SW 1271 (cell line): ENCODE measurements at regions not wholly inside any gene's neighbourhood (a gene's known extent, or its start where the extent isn't known, plus 50 kb on each side); places are given as distances from the start of the nearest gene placed in this dataset.

Source experiments
- DNase-seq, 2 experiments: peaks; one replicate each; lab custom pipeline; 2025; lab: John Stamatoyannopoulos, UW

DNA sequence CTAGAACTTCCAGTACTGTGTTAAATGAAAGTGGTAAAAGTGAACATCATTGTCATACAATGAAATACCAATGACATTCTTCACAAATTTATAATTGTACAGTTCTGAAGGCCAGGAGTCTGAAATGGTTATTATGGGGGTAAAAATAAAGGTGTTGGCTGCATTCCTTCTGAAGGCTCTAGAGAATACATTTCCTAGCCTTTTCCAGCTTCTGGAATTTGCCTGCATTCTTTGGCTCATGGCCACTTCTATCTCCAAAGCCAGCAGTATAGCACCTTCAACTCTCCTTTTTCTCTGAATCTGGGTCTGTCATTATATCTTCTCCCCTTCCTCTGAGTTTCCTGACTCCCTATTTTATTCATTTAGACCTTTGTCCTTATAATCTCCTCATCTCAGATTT, 1232.7 kb upstream of the TENM4 start:
- no peak for DNase-seq

DNA sequence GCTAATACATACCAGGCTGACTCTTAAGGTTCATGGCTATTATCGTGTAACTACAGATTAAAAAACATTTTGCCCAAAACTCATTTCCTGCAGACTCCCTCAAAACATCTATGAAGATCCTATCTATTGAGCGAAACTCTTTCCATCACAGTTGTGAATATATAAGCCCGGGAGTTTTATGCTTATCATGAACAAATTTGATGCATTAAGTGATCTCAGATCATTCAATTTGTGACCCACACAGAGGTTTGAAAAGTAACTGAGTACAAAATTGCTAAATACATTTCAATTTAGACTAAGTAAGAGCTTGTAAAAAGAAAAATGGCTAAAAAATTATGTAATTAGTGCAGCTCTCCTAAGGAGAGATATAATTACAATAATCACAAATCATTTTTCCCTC, 1228.8 kb upstream of the TENM4 start:
- no peak for DNase-seq

DNA sequence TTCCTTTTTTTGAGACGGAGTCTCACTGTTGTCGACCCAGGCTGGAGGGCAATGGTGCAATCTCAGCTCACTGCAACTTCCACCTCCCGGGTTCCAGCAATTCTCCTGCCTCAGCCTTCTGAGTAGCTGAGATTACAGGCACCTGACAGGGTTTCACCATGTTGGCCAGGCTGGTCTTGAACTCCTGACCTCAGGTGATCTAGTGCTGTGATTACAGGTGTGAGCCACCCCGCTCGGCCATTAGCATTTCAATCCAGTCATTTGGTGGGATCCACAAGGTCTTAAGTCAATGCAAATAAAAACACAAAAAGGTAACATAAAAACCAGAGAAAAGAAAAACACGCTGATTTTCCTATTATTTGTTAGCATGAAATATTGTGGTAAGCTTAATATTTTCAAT, 1227.2 kb upstream of the TENM4 start:
- DNase-seq: no peak

DNA sequence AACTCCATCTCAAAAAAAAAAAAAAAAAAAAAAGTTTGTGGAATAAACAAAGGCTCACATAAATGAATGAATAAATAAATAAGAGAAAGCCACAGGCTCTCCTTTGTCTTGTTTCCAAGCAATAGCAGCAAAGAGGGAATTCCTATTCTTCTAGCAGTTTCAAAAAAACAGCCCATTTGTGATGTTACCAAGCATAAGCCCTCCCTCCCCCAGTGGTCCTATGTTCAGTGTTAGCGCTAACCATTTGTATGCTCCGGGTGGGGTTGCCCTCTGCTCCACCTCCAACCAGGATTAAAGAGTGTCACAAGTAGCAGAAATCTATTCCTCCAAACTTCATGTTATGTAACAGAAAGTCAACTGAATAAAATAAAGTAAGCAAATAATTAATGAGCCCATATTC, 1215.0 kb upstream of the TENM4 start:
- DNase-seq: no peak

DNA sequence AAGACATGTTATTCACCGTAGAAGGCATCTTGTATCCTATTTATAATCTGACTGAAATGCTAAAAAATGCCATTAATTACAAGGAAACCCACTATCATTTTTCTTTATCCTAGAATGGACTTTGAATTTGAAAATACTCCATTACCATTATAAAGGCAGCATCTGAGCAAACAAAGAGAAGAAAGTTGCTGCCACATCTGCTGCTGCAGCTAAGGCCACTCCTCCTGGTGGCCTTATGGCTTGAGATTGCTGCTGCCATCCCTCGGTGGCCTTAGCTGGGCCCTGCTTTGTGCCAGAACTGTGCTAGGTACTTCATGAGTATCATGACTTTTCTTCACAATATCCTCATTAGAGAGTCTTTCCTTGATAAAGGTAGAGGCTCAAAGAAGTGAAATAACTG, 1210.1 kb upstream of the TENM4 start:
- no peak for DNase-seq

DNA sequence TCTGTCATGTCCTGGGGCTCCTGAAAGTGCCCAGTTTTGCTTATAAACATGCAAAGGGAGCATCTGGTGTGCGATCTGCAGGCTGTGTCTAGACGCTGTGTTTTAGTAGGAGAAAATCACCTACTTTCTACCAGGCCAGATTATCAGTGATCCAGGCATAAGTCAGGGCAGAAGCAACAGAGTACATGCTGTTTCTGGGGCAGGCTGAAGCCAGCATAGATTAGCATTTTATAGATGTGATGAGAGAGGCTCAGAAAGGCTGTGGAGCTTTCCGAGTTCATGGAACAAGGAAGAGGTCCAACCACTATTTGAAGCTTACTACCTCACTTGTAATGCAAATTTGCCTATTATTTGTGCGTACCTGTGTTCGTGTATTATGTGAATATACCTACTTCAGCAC, 1208.4 kb upstream of the TENM4 start:
- no peak for DNase-seq

DNA sequence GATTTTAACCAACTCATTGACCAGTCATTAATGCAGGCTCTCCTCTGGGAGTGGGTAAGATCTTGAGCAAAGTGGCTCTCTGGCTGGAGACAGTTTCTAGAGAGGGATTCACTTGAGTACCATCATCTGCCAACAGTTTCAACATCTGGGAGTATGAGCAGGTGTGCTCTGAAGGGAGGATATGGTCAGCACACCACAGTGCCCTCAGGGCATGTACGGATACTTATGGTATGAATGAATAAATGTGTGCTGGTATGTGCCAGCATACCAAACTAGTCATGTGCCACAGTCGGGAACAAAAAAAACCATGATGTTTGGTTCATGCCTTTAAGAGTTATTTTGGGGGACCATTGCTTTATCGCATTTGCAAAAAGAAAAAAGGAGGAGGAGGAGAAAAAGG, 1197.5 kb upstream of the TENM4 start:
- DNase-seq: no peak

DNA sequence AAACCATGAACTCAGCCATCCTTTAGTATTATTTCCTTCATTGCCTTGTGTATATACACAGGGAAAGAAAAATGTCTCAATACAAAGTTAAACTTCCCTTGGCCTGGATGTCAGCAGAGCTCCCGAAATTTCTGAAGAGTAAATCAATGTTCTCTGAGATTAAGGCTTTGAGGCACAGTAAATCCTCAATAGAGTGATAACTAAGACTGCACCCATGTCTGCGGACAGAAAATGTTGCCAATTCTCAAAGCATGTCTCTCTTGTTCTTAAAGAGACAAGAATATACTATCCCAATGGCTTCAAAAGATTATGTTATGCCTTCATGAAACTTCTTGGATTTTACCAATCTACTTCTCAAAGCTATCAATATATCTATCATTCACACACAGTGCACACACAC, 1196.7 kb upstream of the TENM4 start:
- no peak for DNase-seq

DNA sequence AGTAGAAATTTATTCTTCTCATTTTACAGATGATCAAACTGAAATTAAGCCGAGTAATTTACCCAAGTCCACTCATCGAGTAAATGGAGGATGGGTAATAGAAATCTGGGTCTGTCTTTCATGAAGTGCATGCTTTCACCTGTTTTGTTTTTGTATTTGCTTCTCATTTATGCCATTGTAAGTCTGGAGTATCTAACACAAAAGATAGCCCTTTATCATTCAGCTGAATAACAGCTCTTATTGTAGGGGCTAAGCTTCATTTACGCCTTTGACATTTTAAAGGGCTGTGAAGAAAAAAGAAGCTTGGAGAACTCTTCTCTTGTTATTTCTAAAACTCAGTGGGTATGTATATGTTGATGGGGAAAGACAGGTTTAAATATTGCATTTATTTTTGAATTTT, 1196.2 kb upstream of the TENM4 start:
- DNase-seq: no peak

DNA sequence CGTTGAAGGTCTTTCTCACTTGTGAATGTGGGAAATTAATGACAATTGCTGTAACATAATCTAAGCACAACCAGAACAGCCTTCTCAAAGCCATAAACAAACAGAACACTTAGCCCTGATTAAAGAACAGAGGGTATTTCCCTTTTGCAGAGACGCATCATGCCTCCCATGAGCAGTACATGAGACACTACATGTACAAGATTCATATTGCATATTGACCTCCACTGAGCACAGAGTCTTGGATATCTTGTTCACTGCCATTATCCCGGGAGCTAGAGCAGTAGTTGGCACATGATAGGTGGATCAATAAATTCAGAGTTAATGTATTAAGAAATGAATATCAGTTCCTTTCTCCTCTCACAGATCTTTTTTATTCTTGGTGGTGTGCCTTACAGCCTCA, 1194.3 kb upstream of the TENM4 start:
- no peak for DNase-seq

DNA sequence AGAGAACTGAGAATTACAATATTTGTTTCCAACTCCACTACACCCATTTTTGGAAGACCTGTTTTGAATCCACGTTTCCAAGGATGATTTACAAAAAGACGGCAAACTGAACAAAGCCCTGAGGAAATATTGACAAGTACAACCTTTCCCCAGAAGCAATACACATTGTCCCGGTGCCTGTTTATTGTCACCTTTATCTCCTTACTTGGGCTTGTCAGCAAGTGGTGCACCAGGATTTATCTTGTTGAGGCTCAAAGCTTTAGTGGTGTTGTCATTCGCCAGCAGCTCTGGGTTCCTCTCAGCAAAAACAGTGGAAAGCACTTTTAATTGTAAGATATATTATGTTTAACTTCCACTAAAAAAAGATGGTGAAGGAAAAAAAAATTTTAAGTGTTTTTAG, 1191.9 kb upstream of the TENM4 start:
- DNase-seq: no peak

DNA sequence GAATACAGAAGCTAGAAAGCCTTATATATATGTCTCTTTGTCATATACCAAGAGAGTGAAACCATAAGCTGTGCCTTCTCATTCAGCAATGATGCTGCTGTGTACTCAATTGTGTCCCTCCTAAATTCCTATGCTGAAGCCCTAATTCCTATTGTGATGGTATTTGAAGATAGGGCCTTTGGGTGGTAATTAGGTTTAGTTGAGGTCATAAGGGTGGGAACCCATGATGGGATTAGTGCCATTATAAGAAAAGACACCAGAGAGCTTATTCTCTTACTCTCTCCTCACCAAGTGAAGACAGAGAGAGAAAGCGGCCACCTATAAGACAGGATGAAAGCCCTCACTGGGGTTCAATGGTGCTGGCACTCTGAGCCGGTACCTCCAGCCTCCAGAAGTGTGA, 1191.3 kb upstream of the TENM4 start:
- no peak for DNase-seq

DNA sequence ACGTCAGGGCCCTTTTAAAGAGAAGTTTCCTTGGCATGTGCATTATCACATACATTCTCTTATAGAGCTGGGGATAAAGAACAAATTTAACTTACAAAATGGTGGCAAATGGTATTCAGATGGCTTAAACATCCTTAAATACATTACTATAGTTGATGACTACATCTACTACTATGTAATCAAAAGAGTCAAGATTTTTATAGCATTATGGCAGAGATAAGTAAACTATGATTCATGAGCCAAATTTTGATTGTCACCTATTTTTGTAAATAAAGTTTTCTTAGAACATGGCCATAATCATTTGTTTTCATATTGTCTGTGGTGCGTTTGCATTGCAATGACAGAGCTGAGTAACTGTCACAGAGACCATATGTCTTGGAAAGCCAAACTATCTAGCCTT, 1188.6 kb upstream of the TENM4 start:
- no peak for DNase-seq

DNA sequence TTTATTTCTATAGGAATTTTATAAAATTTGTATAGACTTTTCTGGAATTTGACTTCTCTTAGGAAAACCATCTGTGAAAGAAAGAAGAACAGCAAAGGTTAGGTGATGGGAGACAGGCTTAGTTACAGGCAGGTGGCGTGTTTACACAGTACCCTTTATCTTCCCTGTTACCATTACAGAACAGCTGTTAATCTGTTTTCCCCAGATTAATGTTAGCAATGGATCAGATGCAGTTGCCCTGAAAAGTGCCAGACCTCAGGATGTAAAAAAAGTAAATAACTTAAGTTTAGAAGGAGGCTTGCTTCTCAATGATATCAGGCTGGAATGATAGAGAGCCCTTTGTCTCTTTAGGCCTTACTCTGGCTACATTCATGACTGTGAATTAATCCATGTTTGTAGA, 1186.5 kb upstream of the TENM4 start:
- no peak for DNase-seq

DNA sequence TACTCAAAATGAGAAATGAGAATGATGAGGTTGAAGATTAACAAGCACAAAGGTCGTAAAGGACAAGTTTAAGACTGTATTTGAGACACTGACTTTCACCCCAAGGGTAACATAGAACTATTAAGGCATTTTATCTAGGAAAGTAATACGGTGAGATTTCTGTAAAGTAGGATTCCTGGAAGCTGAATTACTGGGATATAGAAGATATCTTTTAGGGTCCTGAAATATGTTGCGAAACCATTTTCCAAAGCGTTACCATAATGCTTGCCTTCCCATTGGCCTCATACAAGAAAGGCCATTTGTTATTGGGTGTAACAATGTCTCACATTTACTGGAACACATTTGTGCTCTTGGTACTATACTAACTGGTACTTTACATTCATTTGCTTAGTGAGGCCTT, 1185.9 kb upstream of the TENM4 start:
- DNase-seq: no peak

DNA sequence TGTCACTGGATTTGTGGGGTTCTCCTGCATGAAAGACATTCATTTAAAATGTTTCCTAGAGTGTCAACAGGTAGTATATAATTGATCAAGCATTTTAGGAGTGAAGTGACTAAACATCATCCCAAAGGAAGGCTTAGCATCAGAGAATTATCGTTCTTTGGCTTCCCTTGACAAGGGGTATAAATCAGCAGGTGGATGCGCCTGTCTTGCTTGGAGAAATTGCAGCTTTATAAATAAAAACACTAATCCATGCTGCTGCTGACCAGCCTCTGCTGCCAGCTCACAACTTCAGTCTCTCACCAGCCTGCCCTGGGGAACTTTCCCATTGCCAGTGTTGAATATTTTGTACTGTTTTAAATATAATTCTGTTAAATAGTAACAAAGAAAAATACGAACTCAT, 1184.7 kb upstream of the TENM4 start:
- DNase-seq: no peak

DNA sequence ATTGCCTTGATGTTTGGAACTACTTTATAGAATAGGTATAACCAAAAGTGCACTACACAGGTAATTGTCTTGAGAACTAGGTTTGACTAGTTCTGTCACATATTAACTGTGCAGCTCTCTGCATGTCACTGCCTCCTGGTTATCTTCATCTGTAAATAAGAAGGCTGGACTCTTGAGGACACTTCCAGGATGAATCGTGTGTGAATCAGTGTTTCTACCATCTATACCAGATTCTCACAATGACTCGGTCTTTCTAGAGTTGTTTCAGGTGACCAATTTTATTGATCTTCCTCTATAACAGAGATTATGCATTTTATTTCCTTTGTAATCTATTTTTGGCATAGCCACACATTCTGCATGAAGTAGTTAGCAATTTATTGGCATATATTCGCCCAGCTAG, 1181.0 kb upstream of the TENM4 start:
- no peak for DNase-seq

DNA sequence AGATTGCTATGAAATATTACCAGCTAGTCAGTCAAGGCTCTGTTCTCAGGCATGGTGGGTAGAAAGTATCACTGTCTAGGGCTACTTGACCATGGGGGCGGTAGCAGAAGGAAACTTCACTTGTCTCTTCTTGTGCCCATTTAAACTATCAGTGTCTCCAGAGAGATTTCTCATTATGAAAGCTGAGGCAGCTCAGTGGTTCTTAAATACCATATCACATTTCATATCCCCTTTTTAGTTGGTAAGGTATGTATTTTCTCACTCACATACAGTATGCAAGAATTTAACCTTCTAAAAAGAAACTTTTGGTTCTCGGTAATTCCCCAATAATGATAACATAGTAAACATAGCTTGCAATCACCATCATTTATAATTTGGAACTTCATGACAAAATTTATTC, 1180.0 kb upstream of the TENM4 start:
- DNase-seq: no peak

DNA sequence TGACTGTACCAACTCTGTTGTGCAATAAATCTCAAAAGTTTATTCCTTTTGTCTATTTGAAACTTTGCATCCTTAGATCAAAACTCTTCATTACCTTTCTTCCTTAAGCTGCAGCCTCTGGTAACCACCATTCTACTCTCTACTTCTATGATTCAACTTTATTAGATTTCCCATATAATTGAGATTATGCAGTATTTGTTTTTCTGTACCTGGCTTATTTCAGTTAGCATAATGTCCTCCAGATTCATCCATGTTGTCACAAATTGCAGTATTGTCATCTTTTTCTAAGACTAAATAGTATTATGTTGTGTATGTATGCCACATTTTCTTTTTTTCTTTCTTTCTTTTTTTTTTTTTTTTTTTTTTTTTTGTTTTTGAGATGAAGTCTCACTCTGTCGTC, 1176.3 kb upstream of the TENM4 start:
- DNase-seq: no peak

DNA sequence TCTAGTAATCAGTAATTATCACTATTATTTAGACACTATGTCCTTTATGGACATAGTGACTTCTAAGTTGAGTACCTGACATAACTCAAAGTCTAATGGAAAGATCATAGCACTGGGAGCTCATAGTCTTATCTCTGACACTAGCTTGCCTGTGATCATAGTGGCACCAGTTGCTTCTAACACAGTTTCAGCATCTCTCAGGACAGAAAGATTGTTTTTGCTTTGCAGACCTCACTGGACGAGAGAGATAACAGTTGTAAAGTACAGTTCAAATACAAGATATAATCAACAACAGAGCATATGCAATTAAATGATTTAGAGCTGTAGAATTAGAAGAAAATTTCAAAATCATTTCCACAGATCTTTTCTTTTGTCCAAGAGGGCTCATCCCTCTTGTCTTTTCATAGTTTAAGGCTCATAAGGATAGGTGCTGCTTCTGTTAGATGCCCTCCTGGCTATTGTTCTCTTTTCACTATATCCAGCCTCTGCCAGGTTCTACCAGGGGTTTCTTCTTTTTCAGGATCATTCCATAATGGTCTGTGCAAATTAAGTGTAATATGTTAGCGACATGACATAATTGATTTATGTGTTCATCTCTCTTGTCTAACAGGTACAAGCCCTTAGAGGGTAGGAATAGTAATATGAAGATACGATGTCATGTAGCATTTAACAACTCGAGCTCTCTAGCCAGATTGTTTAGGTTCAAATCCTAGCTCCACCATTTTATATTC, 1175.4 kb upstream of the TENM4 start:
- no peak for DNase-seq

DNA sequence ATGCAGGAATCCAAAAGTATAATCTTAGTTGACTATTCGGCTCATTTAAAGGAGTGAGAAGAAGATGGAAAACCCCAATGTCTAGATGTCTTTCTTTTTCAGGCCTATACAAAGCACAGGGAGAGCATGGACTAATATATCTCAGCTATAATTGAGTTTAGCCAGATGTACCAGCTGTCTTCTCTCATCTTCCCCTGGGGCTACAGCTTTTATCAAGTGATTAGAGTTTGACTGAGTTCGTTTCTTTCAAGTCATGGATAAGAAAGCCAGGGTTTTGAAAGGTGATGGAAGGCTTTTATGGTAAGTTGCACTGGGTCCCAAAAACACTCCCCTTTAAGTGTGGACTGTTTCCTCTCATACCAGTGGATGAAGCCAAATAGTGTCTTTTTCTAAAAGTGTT, 1172.8 kb upstream of the TENM4 start:
- no peak for DNase-seq

DNA sequence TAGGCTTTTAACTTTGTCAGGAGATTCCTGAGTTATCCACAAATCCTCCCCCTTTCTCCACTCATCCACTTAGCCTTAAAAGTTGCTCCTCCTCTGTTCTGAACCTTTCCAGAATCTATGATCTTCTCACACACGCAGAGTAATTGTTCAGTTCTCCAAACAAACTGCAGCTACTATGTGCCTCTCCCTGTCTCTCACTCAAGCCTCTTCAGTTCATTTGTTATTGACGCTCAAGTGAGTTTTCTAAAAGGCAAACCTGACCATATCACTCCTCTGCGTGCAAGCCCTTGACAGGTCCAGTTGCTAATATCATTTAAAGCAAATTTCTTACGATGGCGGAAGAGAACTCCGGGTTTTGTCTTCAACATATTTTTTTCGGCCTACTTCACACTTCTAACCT, 1169.7 kb upstream of the TENM4 start:
- DNase-seq: no peak

DNA sequence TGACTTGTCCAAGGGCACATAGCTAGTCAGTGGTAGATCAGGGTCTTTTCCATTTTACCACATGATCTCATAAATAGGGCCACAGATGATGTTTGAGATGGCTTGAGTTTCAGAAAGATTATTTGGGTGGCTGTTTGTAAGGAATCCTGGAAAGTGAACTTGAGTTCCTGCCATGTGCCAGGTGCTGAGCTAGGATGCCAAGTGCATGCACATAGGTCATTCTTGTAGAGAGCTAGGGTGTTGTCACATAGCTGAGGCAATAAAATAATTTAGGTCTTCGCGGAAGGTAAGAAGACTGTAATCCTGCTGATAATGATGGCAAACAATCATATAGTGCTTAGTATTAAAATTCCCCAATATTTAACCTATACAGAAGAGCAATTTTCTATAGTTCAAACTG, 1162.6 kb upstream of the TENM4 start:
- DNase-seq: no peak

DNA sequence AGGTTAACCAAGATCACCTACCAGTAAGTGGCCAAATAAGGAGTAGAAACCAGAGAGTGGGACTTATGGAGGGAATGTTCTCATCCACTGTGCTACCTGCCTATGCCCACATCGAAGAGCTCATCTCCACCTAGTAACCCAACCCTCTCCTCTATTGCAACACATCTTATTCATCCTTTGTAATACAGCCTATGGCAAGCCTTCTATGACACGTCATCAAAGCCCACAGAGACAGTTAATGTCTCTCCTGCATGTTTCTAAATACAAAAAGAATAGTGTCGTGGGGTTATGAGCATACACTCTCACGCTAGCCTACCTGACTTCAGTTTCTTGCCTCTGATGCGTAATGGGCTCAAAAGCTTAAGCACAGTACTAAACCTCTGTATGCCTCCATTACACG, 1158.1 kb upstream of the TENM4 start:
- DNase-seq: no peak

DNA sequence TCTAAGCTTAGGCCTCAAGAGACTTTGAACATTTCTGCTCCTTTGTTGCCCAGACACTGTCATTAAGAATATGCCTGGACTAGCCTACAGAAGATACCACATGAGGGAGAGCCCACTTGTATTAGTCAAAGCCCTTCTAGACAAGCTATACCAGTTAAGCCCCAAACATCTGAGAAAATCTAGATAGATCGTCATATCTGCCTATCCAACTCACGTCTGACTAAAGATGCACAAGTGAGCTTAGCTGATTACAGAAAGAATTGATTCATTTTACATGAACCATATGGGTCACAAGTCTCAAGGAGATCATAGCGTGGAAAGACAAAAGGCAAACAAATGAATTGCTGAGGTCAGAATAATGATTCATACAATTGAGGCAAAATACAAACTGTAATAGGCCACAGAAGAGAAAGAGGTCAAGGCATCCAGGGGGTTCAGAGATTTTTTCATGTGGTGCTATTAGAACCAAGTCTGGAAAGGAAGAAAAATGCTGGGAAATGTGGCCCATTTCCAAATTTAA, 1155.5 kb upstream of the TENM4 start:
- no peak for DNase-seq
